DND-41 (cell line): ENCODE measurements at regions not wholly inside any gene's neighbourhood (a gene's known extent, or its start where the extent isn't known, plus 50 kb on each side); places are given as distances from the start of the nearest gene placed in this dataset.

Experiments used
- ATAC-seq: fragments of 200-7000 bp; cut with Tn5 transposase; 3 replicates; pipeline ENCODE4 v1.9.1; 2021; ENCODE audit warnings: low read depth; ENCODE audit not compliant: insufficient read depth
- DNase-seq: peaks from one replicate; pipeline ENCODE4 v3.0.0-alpha.2; 2020
- H2AFZ ChIP-seq: 2 replicates; pipeline ENCODE4 v1.6.0; 2012; ENCODE audit warnings: low read depth, low read length
- H3K27ac ChIP-seq: 2 replicates; pipeline ENCODE4 v1.5.1; 2012; ENCODE audit warnings: low read length, inconsistent platforms
- H3K27me3 ChIP-seq: fragments of 200-600 bp; sonication (generic); 2 replicates; pipeline ENCODE4 v1.6.0; 2012; ENCODE audit warnings: low read length, mild to moderate bottlenecking, inconsistent platforms; ENCODE audit not compliant: insufficient read depth, poor library complexity
- H3K36me3 ChIP-seq: 2 replicates; pipeline ENCODE4 v1.5.1; 2012; ENCODE audit warnings: low read length, inconsistent platforms; ENCODE audit not compliant: insufficient read depth
- H3K4me1 ChIP-seq: 2 replicates; pipeline ENCODE4 v1.5.1; 2012; ENCODE audit warnings: mild to moderate bottlenecking, low read length; ENCODE audit not compliant: insufficient read depth
- H3K4me2 ChIP-seq: 2 replicates; pipeline ENCODE4 v1.6.0; 2012; ENCODE audit warnings: mild to moderate bottlenecking, moderate library complexity, low read length, inconsistent platforms; ENCODE audit not compliant: insufficient read depth
- H3K4me3 ChIP-seq, 2 experiments: fragments of 200-600 bp in 1 of 2; shearing (Covaris generic) in 1 of 2; 2 replicates each; pipeline ENCODE4 v1.5.1; 2012 to 2016; ENCODE audit warnings: inconsistent platforms in 2 of 2, low read length in 2 of 2, mild to moderate bottlenecking in 2 of 2, low read depth in 1 of 2, moderate library complexity in 1 of 2
- H3K79me2 ChIP-seq: 2 replicates; pipeline ENCODE4 v1.6.0; 2012; ENCODE audit warnings: low read length, inconsistent platforms; ENCODE audit not compliant: insufficient read depth
- H3K9ac ChIP-seq: 2 replicates; pipeline ENCODE4 v1.6.0; 2012; ENCODE audit warnings: low read depth, mild to moderate bottlenecking, inconsistent platforms, low read length, moderate library complexity
- H3K9me3 ChIP-seq: 2 replicates; pipeline ENCODE4 v1.5.1; 2012; ENCODE audit warnings: low read length, moderate library complexity, mild to moderate bottlenecking, inconsistent platforms; ENCODE audit not compliant: insufficient read depth, severe bottlenecking
- H4K20me1 ChIP-seq: 2 replicates; pipeline ENCODE4 v1.6.0; 2012; ENCODE audit warnings: low read length; ENCODE audit not compliant: insufficient read depth
- EZH2 ChIP-seq: IDR thresholded peaks from 3 replicates; pipeline ENCODE4 v1.6.1; 2012; ENCODE audit warnings: borderline replicate concordance, low read depth, mild to moderate bottlenecking, moderate library complexity, low read length, inconsistent platforms; ENCODE audit not compliant: severe bottlenecking
- TF ChIP-seq, protein P1 (sequence below): IDR thresholded peaks from 2 replicates; pipeline ENCODE4 v1.5.1; 2012; ENCODE audit warnings: borderline replicate concordance, low read length, moderate library complexity, mild to moderate bottlenecking; ENCODE audit not compliant: poor library complexity, severe bottlenecking; ENCODE audit errors: extremely low read depth

GRCh38 chr4:136754810-136755530, 777.3 kb downstream of the PCDH18 start:
- Histone ChIP-seq H3K9ac (no peak overlapping the region), H4K20me1 (no peaks in the 10 kb centered on the region), H3K4me2 (no peak overlapping the region), H3K27ac (no peak overlapping the region), H3K36me3 (no peaks in the 10 kb centered on the region), H3K4me1 (no peaks in the 10 kb centered on the region), H3K79me2 (no peaks in the 10 kb centered on the region), H3K4me3 (no peak overlapping the region), H3K9me3 (no peaks in the 10 kb centered on the region), H3K27me3 (no peaks in the 10 kb centered on the region), H2AFZ (no peak overlapping the region)
- ATAC-seq = no peak
- no peak for DNase-seq
- no peak for TF ChIP-seq EZH2
- TF ChIP-seq, protein P1, sequence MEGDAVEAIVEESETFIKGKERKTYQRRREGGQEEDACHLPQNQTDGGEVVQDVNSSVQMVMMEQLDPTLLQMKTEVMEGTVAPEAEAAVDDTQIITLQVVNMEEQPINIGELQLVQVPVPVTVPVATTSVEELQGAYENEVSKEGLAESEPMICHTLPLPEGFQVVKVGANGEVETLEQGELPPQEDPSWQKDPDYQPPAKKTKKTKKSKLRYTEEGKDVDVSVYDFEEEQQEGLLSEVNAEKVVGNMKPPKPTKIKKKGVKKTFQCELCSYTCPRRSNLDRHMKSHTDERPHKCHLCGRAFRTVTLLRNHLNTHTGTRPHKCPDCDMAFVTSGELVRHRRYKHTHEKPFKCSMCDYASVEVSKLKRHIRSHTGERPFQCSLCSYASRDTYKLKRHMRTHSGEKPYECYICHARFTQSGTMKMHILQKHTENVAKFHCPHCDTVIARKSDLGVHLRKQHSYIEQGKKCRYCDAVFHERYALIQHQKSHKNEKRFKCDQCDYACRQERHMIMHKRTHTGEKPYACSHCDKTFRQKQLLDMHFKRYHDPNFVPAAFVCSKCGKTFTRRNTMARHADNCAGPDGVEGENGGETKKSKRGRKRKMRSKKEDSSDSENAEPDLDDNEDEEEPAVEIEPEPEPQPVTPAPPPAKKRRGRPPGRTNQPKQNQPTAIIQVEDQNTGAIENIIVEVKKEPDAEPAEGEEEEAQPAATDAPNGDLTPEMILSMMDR = no peak

DNA sequence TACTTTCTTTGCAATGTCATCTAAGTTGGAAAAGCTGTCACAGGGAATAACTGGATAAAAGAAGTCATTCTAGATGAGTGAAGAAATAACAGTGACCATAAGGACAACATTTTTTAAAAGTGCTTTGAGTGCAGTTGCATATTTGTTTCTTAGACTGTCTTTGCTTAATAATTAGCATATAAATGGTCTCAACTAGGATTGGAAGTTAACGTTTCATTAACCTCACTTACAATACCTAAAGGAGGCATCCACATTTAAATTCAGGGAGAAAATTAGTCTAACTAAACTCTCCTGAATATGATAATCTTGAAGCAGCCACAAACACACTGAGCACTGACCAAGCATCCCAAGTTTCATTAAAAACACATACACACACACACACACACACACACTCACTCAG, 780.7 kb downstream of the PCDH18 start:
- H3K9ac ChIP-seq = no peak overlapping the region
- no peak overlapping the region for H2AFZ ChIP-seq

DNA sequence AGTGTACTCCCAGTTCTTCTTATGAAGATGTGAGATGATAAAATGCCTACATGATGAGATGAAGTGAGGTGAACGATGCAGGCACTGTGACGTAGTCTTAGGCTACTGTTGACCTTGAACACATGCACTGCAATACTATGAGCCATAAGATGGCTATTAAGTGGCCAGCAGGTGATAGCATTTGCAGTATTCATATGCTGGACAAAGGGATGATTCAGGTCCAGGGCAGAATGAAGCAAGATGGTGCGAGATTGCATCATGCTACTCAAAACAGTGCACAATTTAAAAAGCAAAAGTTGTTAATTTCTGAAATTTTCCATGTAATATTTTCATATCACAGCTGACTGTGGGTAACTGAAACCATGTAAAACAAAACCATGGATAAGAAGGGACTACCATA, 781.4 kb downstream of the PCDH18 start:
- DNase-seq (no peak), ATAC-seq (no peak)
- no peak overlapping the region for H2AFZ ChIP-seq
- no peak overlapping the region for H3K27ac ChIP-seq
- no peak overlapping the region for H3K4me2 ChIP-seq
- H3K27me3 ChIP-seq = no peaks in the 10 kb centered on the region
- H4K20me1 ChIP-seq = no peaks in the 10 kb centered on the region
- TF ChIP-seq EZH2 = no peak
- TF ChIP-seq, protein P1 = no peak
- no peaks in the 10 kb centered on the region for H3K79me2 ChIP-seq
- H3K9ac ChIP-seq = no peak overlapping the region
- H3K9me3 ChIP-seq = no peaks in the 10 kb centered on the region
- no peaks in the 10 kb centered on the region for H3K36me3 ChIP-seq
- H3K4me1 ChIP-seq = no peaks in the 10 kb centered on the region
- H3K4me3 ChIP-seq = no peak overlapping the region

More for the DNA sequence above, 780.7 kb downstream of the PCDH18 start:
- Histone ChIP-seq H3K9me3 (no peaks in the 10 kb centered on the region), H3K4me1 (no peaks in the 10 kb centered on the region), H3K4me3 (no peak overlapping the region), H3K27me3 (no peaks in the 10 kb centered on the region), H3K4me2 (no peak overlapping the region), H3K27ac (no peak overlapping the region), H4K20me1 (no peaks in the 10 kb centered on the region), H3K36me3 (no peaks in the 10 kb centered on the region), H3K79me2 (no peaks in the 10 kb centered on the region)
- no peak for TF ChIP-seq EZH2
- TF ChIP-seq, protein P1 = no peak
- DNase-seq = no peak
- no peak for ATAC-seq

- Histone ChIP-seq H3K79me2 (no peaks in the 10 kb centered on the region), H3K4me2 (no peak overlapping the region), H3K27ac (no peak overlapping the region), H2AFZ (no peak overlapping the region), H3K9ac (no peak overlapping the region), H3K4me3 (no peak overlapping the region), H4K20me1 (no peaks in the 10 kb centered on the region), H3K4me1 (no peaks in the 10 kb centered on the region), H3K9me3 (no peaks in the 10 kb centered on the region), H3K36me3 (no peaks in the 10 kb centered on the region), H3K27me3 (no peaks in the 10 kb centered on the region)
- TF ChIP-seq, protein P1 = no peak
- no peak for TF ChIP-seq EZH2
- DNase-seq = peak; percentile 26
- ATAC-seq = peak; percentile 75
These were observed 782.3 kb downstream of the PCDH18 start for GRCh38 chr4:136749989-136750388.
